GM13977 (cell line): ENCODE measurements at regions not wholly inside any gene's neighbourhood (a gene's known extent, or its start where the extent isn't known, plus 50 kb on each side); places are given as distances from the start of the nearest gene placed in this dataset.

Experiments used
- DNase-seq: peaks from one replicate; pipeline ENCODE4 v3.0.0; 2012; ENCODE audit warnings: low spot score
- CTCF ChIP-seq: IDR thresholded peaks from 2 replicates; pipeline ENCODE4 v1.5.1; 2012; ENCODE audit warnings: mild to moderate bottlenecking, control low read depth; ENCODE audit not compliant: insufficient read depth; ENCODE audit errors: extremely low read depth, missing control alignments
- in situ Hi-C: fragments of 300-500 bp; cut with MboI; formaldehyde crosslinking; loops from one replicate; pipeline ENCODE4 v1.12.0; 2022; ENCODE audit warnings: low sequenced_read_pairs, low pct_unique_long_range_greater_than_20kb, mixed read lengths, inconsistent platforms; ENCODE audit not compliant: unreplicated experiment

GRCh38 chr9:118736406-118736805 lies 632.8 kb downstream of the BRINP1 start:
- no peak for TF ChIP-seq CTCF
- in situ Hi-C loops: no loop called here

GRCh38 chr9:118751077-118751847 lies 618.0 kb downstream of the BRINP1 start:
- no peak for TF ChIP-seq CTCF
- DNase-seq: no peak

More at GRCh38 chr9:118736406-118736805, 632.8 kb downstream of the BRINP1 start:
- no peak for DNase-seq

GRCh38 chr9:118751848-118752223 lies 617.4 kb downstream of the BRINP1 start:
- in situ Hi-C loops: no loop called here
- no peak for TF ChIP-seq CTCF
- no peak for DNase-seq

More at GRCh38 chr9:118751077-118751847, 618.0 kb downstream of the BRINP1 start:
- in situ Hi-C loops: no loop called here

- no peak for DNase-seq
- no peak for TF ChIP-seq CTCF
- in situ Hi-C loops: no loop called here
Observed at GRCh38 chr9:118761016-118761790, 608.0 kb downstream of the BRINP1 start.

GRCh38 chr9:118767571-118767970 lies 601.7 kb downstream of the BRINP1 start:
- in situ Hi-C loops: no loop called here
- no peak for TF ChIP-seq CTCF
- DNase-seq: no peak

- DNase-seq: no peak
- in situ Hi-C loops: no loop called here
Observed at GRCh38 chr9:118782790-118783463, 586.3 kb downstream of the BRINP1 start.

More at GRCh38 chr9:118782790-118783463, 586.3 kb downstream of the BRINP1 start:
- no peak for TF ChIP-seq CTCF
